Liver (tissue), 8 donors: ENCODE measurements at regions not wholly inside any gene's neighbourhood (a gene's known extent, or its start where the extent isn't known, plus 50 kb on each side); places are given as distances from the start of the nearest gene placed in this dataset.
A peak's percentile ranks its signal among the peaks of the same experiment; 100 is the strongest.

Experiments used
- DNase-seq: peaks from one replicate; pipeline ENCODE4 v3.0.0-alpha.2; 2017; ENCODE audit warnings: low spot score
- H3K27ac ChIP-seq, 2 donors: one replicate each; pipeline ENCODE4 v1.7.0; 2013; ENCODE audit warnings: inconsistent platforms in 2 of 2, low read length in 2 of 2, control low read depth in 1 of 2, low read depth in 1 of 2, mild to moderate bottlenecking in 1 of 2
- H3K27me3 ChIP-seq, 4 donors: one replicate each; pipeline versions ENCODE4 v1.6.1 to v1.7.0; 2013; ENCODE audit warnings: low read length in 3 of 4, inconsistent platforms in 1 of 4, mild to moderate bottlenecking in 1 of 4, moderate library complexity in 1 of 4; ENCODE audit not compliant: control insufficient read depth in 4 of 4, insufficient read depth in 4 of 4
- H3K36me3 ChIP-seq, 4 donors: one replicate each; pipeline versions ENCODE4 v1.6.1 to v1.7.0; 2013; ENCODE audit warnings: low read length in 3 of 4, mild to moderate bottlenecking in 3 of 4, low read depth in 1 of 4, moderate library complexity in 1 of 4; ENCODE audit not compliant: control insufficient read depth in 4 of 4, insufficient read depth in 3 of 4
- H3K4me1 ChIP-seq, 4 donors: one replicate each; pipeline versions ENCODE4 v1.6.1 to v1.7.0; 2013; ENCODE audit warnings: low read length in 3 of 4, mild to moderate bottlenecking in 3 of 4, moderate library complexity in 1 of 4; ENCODE audit not compliant: control insufficient read depth in 4 of 4, insufficient read depth in 4 of 4
- H3K4me3 ChIP-seq, 3 donors: one replicate each; pipeline versions ENCODE4 v1.6.1 to v1.7.0; 2013; ENCODE audit warnings: low read length in 3 of 3, control low read depth in 1 of 3, low read depth in 1 of 3, mild to moderate bottlenecking in 1 of 3
- H3K9ac ChIP-seq, 2 donors: one replicate each; pipeline ENCODE4 v1.7.0; 2013; ENCODE audit warnings: low read length in 2 of 2, mild to moderate bottlenecking in 2 of 2, moderate library complexity in 2 of 2, control low read depth in 1 of 2, low read depth in 1 of 2
- H3K9me3 ChIP-seq, 4 donors: one replicate each; pipeline versions ENCODE4 v1.6.1 to v1.7.0; 2013; ENCODE audit warnings: low read length in 3 of 4; ENCODE audit not compliant: control insufficient read depth in 4 of 4
- ATF3 ChIP-seq: IDR thresholded peaks from 2 replicates; pipeline ENCODE4 v1.6.1; 2016; ENCODE audit warnings: antibody characterized with exemption
- CTCF ChIP-seq: fragments of 150-350 bp; IDR thresholded peaks from 2 replicates; pipeline ENCODE4 v1.5.1; 2017; ENCODE audit warnings: improper control_type of control experiment, low read depth, low read length; ENCODE audit not compliant: missing input control
- EGR1 ChIP-seq, 2 donors: IDR thresholded peaks; 2 replicates each; pipeline ENCODE4 v1.6.1; 2016 to 2018; ENCODE audit warnings: antibody characterized with exemption in 2 of 2, low read depth in 2 of 2
- FOXA1 ChIP-seq: IDR thresholded peaks from 2 replicates; pipeline ENCODE4 v1.6.1; 2016; ENCODE audit warnings: antibody characterized with exemption
- FOXA2 ChIP-seq: IDR thresholded peaks from 2 replicates; pipeline ENCODE4 v1.6.1; 2016; ENCODE audit warnings: antibody characterized with exemption
- GABPA ChIP-seq, 2 donors: IDR thresholded peaks in 1 of 2; conservative IDR thresholded peaks in 1 of 2; 2 replicates each; pipeline ENCODE4 v1.6.1; 2016; ENCODE audit warnings: antibody characterized with exemption in 2 of 2, mild to moderate bottlenecking in 1 of 2, moderate library complexity in 1 of 2
- HNF4A ChIP-seq, 2 donors: conservative IDR thresholded peaks; 2 replicates each; pipeline ENCODE4 v1.6.1; 2016; ENCODE audit warnings: antibody characterized with exemption in 2 of 2, mild to moderate bottlenecking in 2 of 2
- HNF4G ChIP-seq: IDR thresholded peaks from 2 replicates; pipeline ENCODE4 v1.6.1; 2016; ENCODE audit warnings: antibody characterized with exemption
- JUND ChIP-seq, 2 donors: IDR thresholded peaks; 2 replicates each; pipeline ENCODE4 v1.6.1; 2016; ENCODE audit warnings: antibody characterized with exemption in 2 of 2
- MAX ChIP-seq: IDR thresholded peaks from 2 replicates; pipeline ENCODE4 v1.6.1; 2016; ENCODE audit warnings: antibody characterized with exemption
- NR2F2 ChIP-seq: IDR thresholded peaks from 2 replicates; pipeline ENCODE4 v1.6.1; 2016; ENCODE audit warnings: antibody characterized with exemption
- RAD21 ChIP-seq, 2 donors: IDR thresholded peaks; 2 replicates each; pipeline ENCODE4 v1.6.1; 2016; ENCODE audit warnings: antibody characterized with exemption in 2 of 2, mild to moderate bottlenecking in 2 of 2
- SP1 ChIP-seq: IDR thresholded peaks from 2 replicates; pipeline ENCODE4 v1.6.1; 2018; ENCODE audit warnings: antibody characterized with exemption, mild to moderate bottlenecking
- TAF1 ChIP-seq: conservative IDR thresholded peaks from 2 replicates; pipeline ENCODE4 v1.6.1; 2016; ENCODE audit warnings: antibody characterized with exemption, mild to moderate bottlenecking
- YY1 ChIP-seq: IDR thresholded peaks from 2 replicates; pipeline ENCODE4 v1.6.1; 2016; ENCODE audit warnings: antibody characterized with exemption, mild to moderate bottlenecking
- ZBTB33 ChIP-seq: IDR thresholded peaks from 2 replicates; pipeline ENCODE4 v1.6.1; 2016; ENCODE audit warnings: antibody characterized with exemption
- WGBS: extraction: QIAGEN DNeasy Blood & Tissue Kit; methylation state at CpG from one replicate; pipeline ENCODE4 v1.1.7; 2013; 5-methylcytosine and 5-hydroxymethylcytosine counted together
- donor health status: healthy.
- donor health status: healthy.
- donor health status: healthy.
- donor health status: healthy.
- donor health status: healthy.

GRCh38 chr10:42995537-42995936 lies 81.3 kb upstream of the RET start:
- H3K4me1 ChIP-seq: no peaks in the 10 kb centered on the region
- no peaks in the 10 kb centered on the region for H3K27me3 ChIP-seq
- no peak overlapping the region for H3K27ac ChIP-seq
- H3K9ac ChIP-seq: no peak overlapping the region
- TF ChIP-seq CTCF: no peak
- no peak for TF ChIP-seq MAX
- TF ChIP-seq ATF3: no peak
- TF ChIP-seq TAF1: no peak
- no peak for TF ChIP-seq HNF4A (conservative IDR thresholded peaks at IDR 0.05)
- TF ChIP-seq FOXA1: no peak
- no peak for TF ChIP-seq JUND (IDR thresholded peaks at IDR 0.05)
- no peak for TF ChIP-seq ZBTB33
- no peak for TF ChIP-seq SP1
- TF ChIP-seq NR2F2: no peak
- no peak for TF ChIP-seq GABPA (IDR thresholded peaks at IDR 0.05 in 1 of 2, conservative IDR thresholded peaks at IDR 0.05 in 1 of 2)
- no peak for TF ChIP-seq HNF4G
- no peak for TF ChIP-seq YY1
- TF ChIP-seq RAD21 (IDR thresholded peaks at IDR 0.05): no peak
- no peak for TF ChIP-seq FOXA2
- TF ChIP-seq EGR1 (IDR thresholded peaks at IDR 0.05; ENCODE audit: low read depth in 2 of 2): no peak
- H3K36me3 ChIP-seq: no peaks in the 10 kb centered on the region
- H3K9me3 ChIP-seq: no peaks in the 10 kb centered on the region
- DNase-seq: no peak
- 65% methylated on average over 2 of the region's 2 CpGs for WGBS
- no peak overlapping the region for H3K4me3 ChIP-seq

- Histone ChIP-seq H3K27ac (no peak overlapping the region), H3K4me3 (no peak overlapping the region), H3K4me1 (no peaks in the 10 kb centered on the region), H3K27me3 (no peaks in the 10 kb centered on the region), H3K36me3 (no peaks in the 10 kb centered on the region), H3K9me3 (no peaks in the 10 kb centered on the region), H3K9ac (no peak overlapping the region)
- peak; percentile 24 for DNase-seq
- WGBS: 79% methylated on average over 5 of the region's 5 CpGs
- TF ChIP-seq GABPA (IDR thresholded peaks at IDR 0.05 in 1 of 2, conservative IDR thresholded peaks at IDR 0.05 in 1 of 2): no peak
- no peak for TF ChIP-seq MAX
- no peak for TF ChIP-seq SP1
- no peak for TF ChIP-seq TAF1
These were observed 80.3 kb upstream of the RET start for GRCh38 chr10:42996588-42996987.
